Panc1 (cell line): ENCODE measurements at regions not wholly inside any gene's neighbourhood (a gene's known extent, or its start where the extent isn't known, plus 50 kb on each side); places are given as distances from the start of the nearest gene placed in this dataset.

Experiments used
- ATAC-seq: fragments of 200-7000 bp; cut with Tn5 transposase; 2 replicates; pipeline ENCODE4 v1.9.1; 2020; ENCODE audit warnings: mild to moderate bottlenecking, moderate library complexity
- BruUV-seq: library from RNA; stranded (reverse); fragments of 400-500 nt; replicated peaks from 2 replicates; lab custom pipeline; 2021; lab: Mats Ljungman, UMichigan
- CTCF ChIA-PET: fragments of 300-600 bp; sonication (Branson Sonifier 250); formaldehyde crosslinking; loops from one replicate; lab custom pipeline; 2022; ENCODE audit warnings: antibody characterized with exemption; lab: Charles Lee
- POLR2A ChIA-PET: fragments of 300-600 bp; sonication (Branson Sonifier 250); formaldehyde crosslinking; loops from one replicate; lab custom pipeline; 2022; ENCODE audit warnings: antibody characterized with exemption; lab: Charles Lee
- DNase-seq: peaks from one replicate; pipeline ENCODE4 v3.0.0-alpha.2; 2010; ENCODE audit warnings: low read depth, low spot score
- H3K27ac ChIP-seq: 2 replicates; pipeline ENCODE4 v1.5.1; 2011; ENCODE audit warnings: mild to moderate bottlenecking, low read length, inconsistent platforms
- H3K27me3 ChIP-seq: fragments of 200-500 bp; sonication (Bioruptor generic); 2 replicates; pipeline ENCODE4 v1.6.0; 2014; ENCODE audit warnings: low read length, inconsistent platforms; ENCODE audit not compliant: control insufficient read depth, insufficient read depth
- H3K36me3 ChIP-seq: fragments of 200-500 bp; sonication (Bioruptor generic); 2 replicates; pipeline ENCODE4 v1.5.1; 2014; ENCODE audit warnings: inconsistent platforms, mild to moderate bottlenecking, low read length, moderate library complexity; ENCODE audit not compliant: control insufficient read depth, insufficient read depth
- H3K4me1 ChIP-seq: 2 replicates; pipeline ENCODE4 v1.5.1; 2011; ENCODE audit warnings: inconsistent platforms, mild to moderate bottlenecking, low read length, moderate library complexity; ENCODE audit not compliant: control insufficient read depth, insufficient read depth
- H3K4me3 ChIP-seq, 2 experiments: 2 replicates each; pipeline ENCODE4 v1.5.1; 2011 to 2012; ENCODE audit warnings: low read depth in 2 of 2, low read length in 2 of 2, mild to moderate bottlenecking in 2 of 2, inconsistent platforms in 1 of 2, moderate library complexity in 1 of 2
- H3K9me3 ChIP-seq: fragments of 200-500 bp; sonication (Bioruptor generic); 2 replicates; pipeline ENCODE4 v1.5.1; 2014; ENCODE audit warnings: low read depth, mild to moderate bottlenecking, inconsistent platforms, low read length, moderate library complexity; ENCODE audit not compliant: control insufficient read depth, insufficient read depth
- CTCF ChIP-seq: fragments of 450-650 bp; IDR thresholded peaks from 2 replicates; pipeline ENCODE4 v1.5.1; 2017; ENCODE audit warnings: mild to moderate bottlenecking
- POLR2AphosphoS5 ChIP-seq: IDR thresholded peaks from 2 replicates; pipeline ENCODE4 v1.6.1; 2012; ENCODE audit warnings: mild to moderate bottlenecking, low read depth, low read length, moderate library complexity
- REST ChIP-seq, 2 experiments: IDR thresholded peaks; 2 replicates each; pipeline ENCODE4 v1.6.1; 2011 to 2012; ENCODE audit warnings: low read depth in 2 of 2, control low read depth in 1 of 2, low read length in 1 of 2, mild to moderate bottlenecking in 1 of 2, moderate library complexity in 1 of 2; ENCODE audit not compliant: insufficient read depth in 1 of 2
- SIN3A ChIP-seq: IDR thresholded peaks from 2 replicates; pipeline ENCODE4 v1.6.1; 2012; ENCODE audit warnings: low read depth, mild to moderate bottlenecking, low read length, moderate library complexity, borderline replicate concordance; ENCODE audit not compliant: insufficient read depth
- TCF7L2 ChIP-seq: IDR thresholded peaks from 2 replicates; pipeline ENCODE4 v1.6.1; 2011; ENCODE audit warnings: mild to moderate bottlenecking, low read depth, low read length, inconsistent platforms
- in situ Hi-C: cut with HindIII; loops from 2 replicates; pipeline ENCODE4 v1.10.0; 2016; ENCODE audit warnings: low sequenced_read_pairs, low pct_unique_long_range_greater_than_20kb
- intact Hi-C: fragments of 100-400 bp; cut with micrococcal nuclease; formaldehyde crosslinking; loops from one replicate; pipeline ENCODE4 v1.10.0; 2022; ENCODE audit not compliant: unreplicated experiment

GRCh38 chr9:73219985-73220626 lies 68.4 kb downstream of the ANXA1 start:
- BruUV-seq: no TSS peak
- CTCF ChIA-PET: no interaction called here
- ATAC-seq: no peak
- in situ Hi-C loops (no loop called here), intact Hi-C loops (no loop called here)
- Histone ChIP-seq H3K27me3 (no peaks in the 10 kb centered on the region; the same call in 1 of the 2 replicates), H3K27ac (no peak overlapping the region), H3K4me1 (no peaks in the 10 kb centered on the region), H3K4me3 (no peak overlapping the region), H3K36me3 (no peaks in the 10 kb centered on the region), H3K9me3 (no peaks in the 10 kb centered on the region)
- POLR2A ChIA-PET: no interaction called here
- DNase-seq: no peak
- no peak for TF ChIP-seq CTCF
- TF ChIP-seq REST (IDR thresholded peaks at IDR 0.05; ENCODE audit: insufficient read depth in 1 of 2, low read depth in 2 of 2, low read length in 1 of 2): no peak
- TF ChIP-seq SIN3A: no peak
- no peak for TF ChIP-seq POLR2AphosphoS5
- TF ChIP-seq TCF7L2: no peak

- H3K9me3 ChIP-seq: no peaks in the 10 kb centered on the region
- H3K36me3 ChIP-seq: no peaks in the 10 kb centered on the region
- ATAC-seq (no peak), DNase-seq (no peak)
- no peaks in the 10 kb centered on the region; the same call in 1 of the 2 replicates for H3K27me3 ChIP-seq
- no peak overlapping the region for H3K27ac ChIP-seq
- intact Hi-C loops: no loop called here
- no peaks in the 10 kb centered on the region for H3K4me1 ChIP-seq
- ChIA-PET POLR2A (no interaction called here), CTCF (no interaction called here)
- TF ChIP-seq SIN3A (no peak), POLR2AphosphoS5 (no peak), REST (IDR thresholded peaks at IDR 0.05; ENCODE audit: insufficient read depth in 1 of 2, low read depth in 2 of 2, low read length in 1 of 2) (no peak), TCF7L2 (no peak), CTCF (no peak)
- no peak overlapping the region for H3K4me3 ChIP-seq
- no TSS peak for BruUV-seq
- in situ Hi-C loops: no loop called here
These were observed 71.9 kb downstream of the ANXA1 start for GRCh38 chr9:73223594-73223993.
